GM13976 (cell line): ENCODE measurements at regions not wholly inside any gene's neighbourhood (a gene's known extent, or its start where the extent isn't known, plus 50 kb on each side); places are given as distances from the start of the nearest gene placed in this dataset.
"Not testable (repeated sequence)": the region's sequence is repeated elsewhere in the genome, so short reads cannot be mapped to it uniquely, and the experiment has no call there.

ENCODE experiments used
- DNase-seq: peaks from one replicate; pipeline ENCODE4 v3.0.0; 2012; ENCODE audit warnings: low spot score
- CTCF ChIP-seq: IDR thresholded peaks from 2 replicates; pipeline ENCODE4 v1.5.1; 2012; ENCODE audit warnings: borderline replicate concordance, mild to moderate bottlenecking; ENCODE audit not compliant: insufficient read depth; ENCODE audit errors: extremely low read depth, missing control alignments, control extremely low read depth
- in situ Hi-C: fragments of 300-500 bp; cut with MboI; formaldehyde crosslinking; loops from one replicate; pipeline ENCODE4 v1.12.0; 2022; ENCODE audit warnings: low sequenced_read_pairs, mixed read lengths, inconsistent platforms; ENCODE audit not compliant: unreplicated experiment

GRCh38 chr2:186342029-186342428 lies 144.0 kb upstream of the ZC3H15 start:
- no peak for DNase-seq
- TF ChIP-seq CTCF = no peak
- in situ Hi-C loops = no loop called here

- in situ Hi-C loops = no loop called here
These were observed 140.3 kb upstream of the ZC3H15 start for GRCh38 chr2:186345745-186346144.

GRCh38 chr2:186346216-186346615 lies 139.8 kb upstream of the ZC3H15 start:
- no peak for TF ChIP-seq CTCF
- in situ Hi-C loops = no loop called here

More at GRCh38 chr2:186345745-186346144, 140.3 kb upstream of the ZC3H15 start:
- no peak for DNase-seq
- no peak for TF ChIP-seq CTCF

GRCh38 chr2:186347472-186347871 lies 138.6 kb upstream of the ZC3H15 start:
- no peak for DNase-seq
- in situ Hi-C loops = no loop called here
- no peak for TF ChIP-seq CTCF

More at GRCh38 chr2:186346216-186346615, 139.8 kb upstream of the ZC3H15 start:
- DNase-seq = no peak

- no peak for TF ChIP-seq CTCF
- in situ Hi-C loops = no loop called here
- no peak for DNase-seq
These were observed 137.9 kb upstream of the ZC3H15 start for GRCh38 chr2:186348200-186348599.

- in situ Hi-C loops = no loop called here
- TF ChIP-seq CTCF = no peak
- no peak for DNase-seq
These were observed 136.6 kb upstream of the ZC3H15 start for GRCh38 chr2:186349508-186349907.

- DNase-seq, in situ Hi-C loops: not testable (repeated sequence)
These were observed 131.9 kb upstream of the ZC3H15 start for GRCh38 chr2:186354160-186354559.

- TF ChIP-seq CTCF = no peak
- in situ Hi-C loops = no loop called here
- no peak for DNase-seq
These were observed 120.7 kb upstream of the ZC3H15 start for GRCh38 chr2:186365406-186365805.
